PC-9 (cell line): ENCODE measurements at regions not wholly inside any gene's neighbourhood (a gene's known extent, or its start where the extent isn't known, plus 50 kb on each side); places are given as distances from the start of the nearest gene placed in this dataset.

ENCODE experiments used
- BruUV-seq: library from RNA; stranded (reverse); fragments of 400-500 nt; replicated peaks from 2 replicates; lab custom pipeline; 2021; lab: Mats Ljungman, UMichigan
- CTCF ChIA-PET: fragments of 300-600 bp; sonication (Branson Sonifier 250); formaldehyde crosslinking; loops from one replicate; lab custom pipeline; 2022; ENCODE audit warnings: antibody characterized with exemption; lab: Charles Lee
- POLR2A ChIA-PET: fragments of 300-600 bp; sonication (Branson Sonifier 250); formaldehyde crosslinking; loops from one replicate; lab custom pipeline; 2022; ENCODE audit warnings: antibody characterized with exemption; ENCODE audit not compliant: unreplicated experiment; lab: Charles Lee
- DNase-seq, 2 experiments: peaks; one replicate each; pipeline versions ENCODE4 v3.0.0 to v3.0.0-alpha.2; 2015 to 2022; ENCODE audit warnings: mixed read lengths in 1 of 2
- H2AFZ ChIP-seq: fragments of 200-600 bp; sonication (generic); 2 replicates; pipeline ENCODE4 v1.8.1; 2017; ENCODE audit warnings: antibody characterized with exemption
- H3F3A ChIP-seq: fragments of 200-600 bp; sonication (generic); 2 replicates; pipeline ENCODE4 v1.8.1; 2017; ENCODE audit warnings: antibody characterized with exemption, mild to moderate bottlenecking, low read depth; ENCODE audit not compliant: insufficient read depth
- H3K27ac ChIP-seq: fragments of 200-600 bp; sonication (generic); 2 replicates; pipeline ENCODE4 v1.6.1; 2016; ENCODE audit warnings: mixed run types
- H3K27me3 ChIP-seq: fragments of 200-600 bp; sonication (generic); 2 replicates; pipeline ENCODE4 v1.6.1; 2016; ENCODE audit warnings: low read depth, mixed run types; ENCODE audit not compliant: insufficient read depth
- H3K36me3 ChIP-seq: fragments of 200-600 bp; sonication (generic); 2 replicates; pipeline ENCODE4 v1.6.1; 2016; ENCODE audit warnings: low read depth, mixed run types
- H3K4me1 ChIP-seq: fragments of 200-600 bp; sonication (generic); replicated peaks from 2 replicates; pipeline ENCODE4 v1.6.1; 2016; ENCODE audit warnings: mixed run types; ENCODE audit not compliant: insufficient read depth
- H3K4me2 ChIP-seq: fragments of 200-600 bp; sonication (generic); 2 replicates; pipeline ENCODE4 v1.6.1; 2017; ENCODE audit warnings: mixed run types
- H3K4me3 ChIP-seq: fragments of 200-600 bp; sonication (generic); 2 replicates; pipeline ENCODE4 v1.6.1; 2016; ENCODE audit warnings: mixed run types
- H3K79me2 ChIP-seq: fragments of 200-600 bp; sonication (generic); 2 replicates; pipeline ENCODE4 v1.6.1; 2017; ENCODE audit warnings: low read depth, mixed run types
- H3K9me2 ChIP-seq: fragments of 200-600 bp; sonication (generic); 2 replicates; pipeline ENCODE4 v1.8.1; 2017; ENCODE audit warnings: mild to moderate bottlenecking; ENCODE audit not compliant: insufficient read depth
- H3K9me3 ChIP-seq: fragments of 200-600 bp; sonication (generic); 2 replicates; pipeline ENCODE4 v1.8.1; 2016; ENCODE audit warnings: low read depth; ENCODE audit not compliant: insufficient read depth
- H4K20me1 ChIP-seq: fragments of 200-600 bp; sonication (generic); 2 replicates; pipeline ENCODE4 v1.8.1; 2017; ENCODE audit not compliant: insufficient read depth
- EZH2 ChIP-seq: fragments of 200-600 bp; sonication (generic); IDR thresholded peaks from 2 replicates; pipeline ENCODE4 v1.8.0; 2017; ENCODE audit warnings: antibody characterized with exemption, low read depth
- intact Hi-C: fragments of 100-400 bp; cut with micrococcal nuclease; formaldehyde crosslinking; loops from one replicate; pipeline ENCODE4 v1.10.0; 2022; ENCODE audit not compliant: unreplicated experiment
- TF ChIP-seq, protein P1 (sequence below): fragments of 200-600 bp; sonication (generic); conservative IDR thresholded peaks from 2 replicates; pipeline ENCODE4 v1.6.1; 2017; ENCODE audit warnings: mixed run types, antibody characterized with exemption, mild to moderate bottlenecking, moderate library complexity

DNA sequence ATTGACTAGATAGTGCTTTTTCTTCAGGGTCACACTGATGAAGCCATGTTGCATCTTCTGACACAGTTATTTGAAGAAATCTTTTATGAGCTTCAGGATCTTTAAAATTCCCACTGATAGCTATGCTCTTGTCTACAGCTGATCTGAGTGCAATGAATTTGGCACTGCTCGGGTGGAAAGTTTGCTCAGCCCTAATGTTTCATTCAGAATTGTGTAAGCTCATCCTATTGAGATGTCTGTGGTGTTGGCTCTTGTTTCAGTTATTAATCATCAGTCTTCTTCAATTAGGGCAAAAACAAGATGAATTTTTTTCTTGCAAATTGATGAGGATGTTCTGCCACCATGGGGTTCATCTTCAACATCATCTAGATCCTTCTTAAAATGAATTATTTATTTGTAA is 1387.0 kb upstream of the RAG2 start:
- H2AFZ ChIP-seq: no peak overlapping the region
- no peaks in the 10 kb centered on the region for H4K20me1 ChIP-seq
- no peaks in the 10 kb centered on the region for H3K79me2 ChIP-seq
- no peaks in the 10 kb centered on the region for H3K9me2 ChIP-seq
- H3K36me3 ChIP-seq: no peaks in the 10 kb centered on the region
- no peak for DNase-seq
- H3K27ac ChIP-seq: no peak overlapping the region
- 0 out of 2 replicates have a peak, but pooled peaks cover 6% of the 10 kb centered on the region for H3F3A ChIP-seq
- H3K4me3 ChIP-seq: no peak overlapping the region
- 0 out of 2 replicates have a peak, but pooled peaks cover 6% of the 10 kb centered on the region for H3K4me1 ChIP-seq
- H3K4me2 ChIP-seq: no peak overlapping the region
- TF ChIP-seq, protein P1, sequence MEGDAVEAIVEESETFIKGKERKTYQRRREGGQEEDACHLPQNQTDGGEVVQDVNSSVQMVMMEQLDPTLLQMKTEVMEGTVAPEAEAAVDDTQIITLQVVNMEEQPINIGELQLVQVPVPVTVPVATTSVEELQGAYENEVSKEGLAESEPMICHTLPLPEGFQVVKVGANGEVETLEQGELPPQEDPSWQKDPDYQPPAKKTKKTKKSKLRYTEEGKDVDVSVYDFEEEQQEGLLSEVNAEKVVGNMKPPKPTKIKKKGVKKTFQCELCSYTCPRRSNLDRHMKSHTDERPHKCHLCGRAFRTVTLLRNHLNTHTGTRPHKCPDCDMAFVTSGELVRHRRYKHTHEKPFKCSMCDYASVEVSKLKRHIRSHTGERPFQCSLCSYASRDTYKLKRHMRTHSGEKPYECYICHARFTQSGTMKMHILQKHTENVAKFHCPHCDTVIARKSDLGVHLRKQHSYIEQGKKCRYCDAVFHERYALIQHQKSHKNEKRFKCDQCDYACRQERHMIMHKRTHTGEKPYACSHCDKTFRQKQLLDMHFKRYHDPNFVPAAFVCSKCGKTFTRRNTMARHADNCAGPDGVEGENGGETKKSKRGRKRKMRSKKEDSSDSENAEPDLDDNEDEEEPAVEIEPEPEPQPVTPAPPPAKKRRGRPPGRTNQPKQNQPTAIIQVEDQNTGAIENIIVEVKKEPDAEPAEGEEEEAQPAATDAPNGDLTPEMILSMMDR: no peak
- no peak for TF ChIP-seq EZH2
- POLR2A ChIA-PET: no interaction called here
- H3K27me3 ChIP-seq: no peaks in the 10 kb centered on the region
- no TSS peak for BruUV-seq
- intact Hi-C loops: no loop called here
- H3K9me3 ChIP-seq: no peaks in the 10 kb centered on the region
- CTCF ChIA-PET: no interaction called here

- no peak for DNase-seq
- Histone ChIP-seq H3K27ac (no peak overlapping the region), H3K4me3 (no peak overlapping the region), H3F3A (no peaks in the 10 kb centered on the region), H2AFZ (no peak overlapping the region), H3K79me2 (no peaks in the 10 kb centered on the region), H3K36me3 (no peaks in the 10 kb centered on the region), H3K4me1 (no peaks in the 10 kb centered on the region), H4K20me1 (no peaks in the 10 kb centered on the region), H3K9me2 (no peaks in the 10 kb centered on the region), H3K9me3 (no peaks in the 10 kb centered on the region), H3K4me2 (no peak overlapping the region), H3K27me3 (no peaks in the 10 kb centered on the region)
- intact Hi-C loops: no loop called here
- BruUV-seq: no TSS peak
- CTCF ChIA-PET: interaction anchor here (0.5 kb wide), 1 partner anchor 156 kb away, joined by 4 read pairs; no protein-coding TSS in a partner anchor
- TF ChIP-seq EZH2: no peak
- TF ChIP-seq, protein P1: no peak
- POLR2A ChIA-PET: no interaction called here
Observed at GRCh38 chr11:37978647-37979046, 1380.6 kb upstream of the RAG2 start.

DNA sequence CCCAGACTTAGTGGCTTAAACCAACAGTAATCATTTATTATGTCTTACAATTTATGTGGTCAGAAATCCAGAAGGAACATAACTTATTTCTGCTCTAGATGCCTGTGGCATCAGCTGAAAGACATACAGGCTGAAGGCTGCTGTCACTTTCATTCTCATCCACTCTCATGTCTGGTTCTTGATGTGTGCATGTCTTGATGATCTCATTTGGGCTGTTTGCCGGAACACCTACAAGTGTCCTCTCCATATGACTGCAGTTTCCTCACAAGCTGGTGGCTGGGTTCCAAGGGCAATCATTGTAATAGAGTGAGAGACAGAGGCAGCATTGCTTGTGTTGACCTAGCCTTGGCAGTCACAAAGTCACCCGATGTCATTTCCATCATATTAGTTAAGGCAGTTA is 1375.9 kb upstream of the RAG2 start:
- DNase-seq: no peak
- CTCF ChIA-PET: no interaction called here
- intact Hi-C loops: no loop called here

More for the DNA sequence above, 1375.9 kb upstream of the RAG2 start:
- Histone ChIP-seq H3K79me2 (no peaks in the 10 kb centered on the region), H3K4me3 (no peak overlapping the region), H3K9me3 (no peaks in the 10 kb centered on the region), H3K9me2 (no peaks in the 10 kb centered on the region), H3K4me2 (no peak overlapping the region), H3F3A (no peaks in the 10 kb centered on the region), H3K27me3 (no peaks in the 10 kb centered on the region), H2AFZ (no peak overlapping the region), H3K4me1 (no peaks in the 10 kb centered on the region), H3K27ac (no peak overlapping the region), H3K36me3 (no peaks in the 10 kb centered on the region), H4K20me1 (no peaks in the 10 kb centered on the region)
- TF ChIP-seq, protein P1: no peak
- POLR2A ChIA-PET: no interaction called here
- no TSS peak for BruUV-seq
